GM21360 (cell line): ENCODE measurements at regions not wholly inside any gene's neighbourhood (a gene's known extent, or its start where the extent isn't known, plus 50 kb on each side); places are given as distances from the start of the nearest gene placed in this dataset.

Experiments
- ATAC-seq: cut with Tn5 transposase; IDR thresholded peaks from one replicate; pipeline ENCODE4 v1.9.1; 2021; ENCODE audit warnings: mild to moderate bottlenecking, moderate library complexity; ENCODE audit not compliant: unreplicated experiment

- no peak for ATAC-seq
These were observed 148.9 kb downstream of the SOX11 start for GRCh38 chr2:5841126-5841525.

DNA sequence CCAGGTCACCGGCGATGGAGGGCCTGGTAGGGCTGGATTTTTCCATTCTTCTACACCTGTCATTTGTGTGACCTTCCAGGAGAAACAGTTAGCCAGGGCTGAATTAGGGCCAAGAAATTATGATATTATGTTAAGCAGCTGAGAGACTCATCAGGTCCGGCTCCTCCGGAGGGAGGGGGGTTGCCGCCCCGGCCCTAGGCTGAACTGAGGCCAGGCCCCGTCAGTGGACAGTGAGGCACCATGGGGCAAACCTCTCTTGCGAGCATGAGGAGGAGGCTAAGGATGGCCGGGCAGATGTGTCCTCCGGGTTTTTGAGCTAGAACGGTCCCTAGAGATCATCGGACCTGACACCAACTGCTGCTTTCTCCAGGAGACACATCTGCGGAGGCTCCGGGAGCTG lies 150.1 kb downstream of the SOX11 start:
- no peak for ATAC-seq

DNA sequence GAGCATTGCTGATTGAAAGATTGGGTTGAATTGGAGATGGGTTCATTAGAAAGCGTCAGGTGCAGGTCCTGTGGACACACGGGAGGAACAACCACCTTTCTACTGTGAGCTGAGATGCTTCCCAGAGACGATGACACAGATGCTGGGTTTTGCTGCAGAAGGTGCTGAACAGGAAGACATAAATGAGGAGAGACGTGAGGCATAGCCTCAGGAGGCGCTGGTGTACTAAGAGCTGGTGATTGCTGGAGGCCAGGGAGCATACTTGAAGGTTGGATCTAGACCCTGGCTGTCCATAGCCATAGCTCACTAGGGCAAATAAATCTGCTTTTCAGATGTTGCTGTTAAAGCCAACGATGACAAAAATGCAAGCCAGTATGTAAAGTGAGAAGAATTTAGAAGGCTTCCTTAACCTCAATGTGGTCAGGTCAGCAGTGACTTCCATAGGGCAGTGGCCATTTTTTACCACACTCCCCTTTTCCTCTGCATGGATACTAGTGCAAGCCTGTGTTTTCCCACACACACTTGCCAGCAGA lies 153.7 kb downstream of the SOX11 start:
- ATAC-seq, result no peak

DNA sequence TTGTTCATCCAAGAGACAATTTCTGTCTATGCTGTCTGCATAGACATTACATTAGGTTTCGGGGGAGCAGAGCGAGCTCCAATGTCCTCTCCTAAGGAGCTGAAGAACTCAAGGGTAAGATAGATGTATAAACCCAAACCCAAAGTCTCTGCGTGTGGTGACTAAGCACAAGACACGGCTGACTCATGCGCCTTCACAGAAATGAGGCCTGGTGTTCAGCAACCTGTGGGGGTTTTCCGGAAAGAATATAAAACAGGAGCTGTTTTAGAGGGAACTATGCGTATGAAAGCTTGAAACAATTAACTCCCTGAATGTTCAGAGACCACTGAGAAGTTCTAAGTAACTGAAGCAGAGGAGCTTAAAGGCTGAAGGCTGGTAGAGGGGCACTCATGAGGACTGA lies 154.7 kb downstream of the SOX11 start:
- ATAC-seq, result no peak

GRCh38 chr2:5849562-5849961 lies 157.4 kb downstream of the SOX11 start:
- ATAC-seq, result no peak

DNA sequence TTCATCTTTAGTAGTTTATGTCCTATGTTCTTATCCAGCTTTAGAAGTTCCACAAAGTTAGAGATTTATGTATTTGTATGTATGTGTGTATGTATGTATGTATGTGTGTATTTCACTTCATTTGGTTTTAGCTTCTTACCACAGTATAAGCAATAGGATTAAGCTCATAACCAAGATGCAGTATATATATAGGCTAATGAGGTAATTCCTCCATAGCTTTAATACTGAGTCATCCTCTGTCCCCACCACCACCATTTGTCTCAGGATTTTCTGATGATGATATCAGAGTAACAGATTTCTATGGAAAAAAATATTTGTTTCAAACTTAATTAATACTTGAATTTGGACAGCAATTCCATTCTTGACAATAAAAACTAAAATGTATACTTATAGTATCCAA lies 159.2 kb downstream of the SOX11 start:
- no peak for ATAC-seq

DNA sequence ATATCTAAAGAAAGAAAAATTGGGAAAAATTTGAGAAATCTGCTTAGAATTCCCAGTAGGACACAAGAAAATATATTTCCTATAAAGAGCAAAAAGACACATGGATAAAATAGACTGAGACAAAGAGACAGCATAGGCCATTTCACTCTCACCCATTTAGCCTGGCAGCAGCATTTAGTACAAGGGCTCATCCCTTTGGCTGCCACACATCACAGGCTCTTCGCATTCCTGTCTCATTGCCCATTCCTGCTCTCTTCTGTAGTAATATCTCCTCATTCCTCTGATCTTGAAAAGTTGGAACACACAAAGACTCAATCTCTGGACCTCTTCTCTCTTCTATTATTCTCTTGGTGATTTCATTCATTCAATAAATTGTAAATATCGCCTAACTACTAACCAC lies 162.6 kb downstream of the SOX11 start:
- ATAC-seq, result no peak

DNA sequence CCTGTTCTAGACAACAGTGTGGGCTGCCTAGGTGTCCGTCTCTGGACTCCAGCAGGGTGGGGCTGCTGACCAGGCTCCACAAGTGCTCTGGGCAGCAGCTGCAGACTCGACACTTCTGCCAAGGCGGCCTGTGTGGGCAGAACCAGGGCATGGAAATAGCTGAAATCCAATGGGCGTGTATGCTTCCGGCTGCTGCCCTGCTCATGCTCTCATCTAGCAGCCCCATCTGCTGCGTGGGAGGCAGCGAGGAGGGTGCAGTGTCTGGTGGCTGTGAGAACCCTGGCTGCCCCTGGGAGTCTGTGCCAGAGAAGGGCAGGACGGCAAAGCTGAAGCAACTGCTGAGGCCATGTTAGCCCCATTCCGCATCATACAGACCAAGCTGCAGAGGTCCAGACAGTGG lies 174.9 kb downstream of the SOX11 start:
- ATAC-seq, result no peak

DNA sequence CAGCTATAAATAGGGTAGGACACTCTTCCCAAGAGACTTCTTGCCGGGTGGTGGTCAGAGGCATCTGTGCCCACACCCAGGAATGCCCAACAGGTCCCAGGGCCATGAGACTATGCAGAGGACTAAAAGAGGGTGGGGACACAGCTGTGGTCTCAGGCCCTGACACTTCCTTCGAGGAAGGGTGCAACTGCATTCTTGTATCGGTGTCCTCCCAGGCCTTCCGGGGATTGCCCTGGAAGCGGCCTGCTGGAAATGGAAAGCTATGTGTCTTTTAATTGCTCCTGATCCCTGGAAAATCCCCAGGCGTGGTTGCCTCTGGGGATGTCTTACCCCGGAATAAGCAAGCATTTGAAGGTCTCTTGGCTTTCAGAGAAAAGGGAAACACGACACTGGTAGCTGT lies 176.7 kb downstream of the SOX11 start:
- no peak for ATAC-seq

DNA sequence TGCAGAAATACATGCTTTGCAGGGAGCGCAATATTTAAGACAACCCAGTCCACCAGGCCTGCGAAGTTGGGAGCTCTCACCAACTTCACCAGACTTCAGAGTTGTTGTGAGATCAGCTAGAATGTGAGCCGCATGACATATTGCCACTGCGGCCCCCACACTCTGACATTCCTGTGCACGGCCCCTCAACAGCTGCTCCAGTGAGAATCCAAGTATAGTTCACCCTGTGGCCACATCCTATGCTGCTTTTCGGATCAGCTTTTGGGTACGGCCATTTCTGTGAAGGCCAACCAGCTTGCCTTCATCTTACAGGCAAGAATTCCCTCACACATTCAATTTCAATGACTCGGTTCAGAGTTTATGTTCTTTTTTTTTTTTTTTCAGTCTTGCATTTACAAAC lies 177.8 kb downstream of the SOX11 start:
- no peak for ATAC-seq

DNA sequence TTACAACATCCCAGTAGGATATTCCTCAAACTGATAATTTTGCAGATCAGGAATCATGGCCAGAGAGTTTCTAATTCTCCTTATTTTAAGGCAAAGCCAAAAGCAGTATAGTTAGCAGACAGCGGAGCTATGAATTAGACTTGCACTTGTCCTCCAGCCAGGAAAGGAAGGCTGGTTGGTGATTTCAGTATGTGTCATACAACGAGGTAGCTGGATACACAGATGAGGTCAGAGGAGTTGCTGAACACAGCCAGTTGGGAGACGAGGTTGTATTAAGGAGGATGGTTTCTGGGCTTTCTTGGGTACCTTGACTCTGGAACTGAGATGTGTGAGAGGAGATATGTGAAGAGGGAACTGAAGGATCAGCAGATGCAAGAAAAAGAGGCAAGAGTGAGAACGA lies 185.2 kb downstream of the SOX11 start:
- ATAC-seq, result no peak

- no peak for ATAC-seq
These were observed 193.4 kb downstream of the SOX11 start for GRCh38 chr2:5885451-5886173.

- no peak for ATAC-seq
These were observed 194.3 kb downstream of the SOX11 start for GRCh38 chr2:5886462-5886861.

GRCh38 chr2:5888126-5888525 lies 195.9 kb downstream of the SOX11 start:
- ATAC-seq, result no peak

DNA sequence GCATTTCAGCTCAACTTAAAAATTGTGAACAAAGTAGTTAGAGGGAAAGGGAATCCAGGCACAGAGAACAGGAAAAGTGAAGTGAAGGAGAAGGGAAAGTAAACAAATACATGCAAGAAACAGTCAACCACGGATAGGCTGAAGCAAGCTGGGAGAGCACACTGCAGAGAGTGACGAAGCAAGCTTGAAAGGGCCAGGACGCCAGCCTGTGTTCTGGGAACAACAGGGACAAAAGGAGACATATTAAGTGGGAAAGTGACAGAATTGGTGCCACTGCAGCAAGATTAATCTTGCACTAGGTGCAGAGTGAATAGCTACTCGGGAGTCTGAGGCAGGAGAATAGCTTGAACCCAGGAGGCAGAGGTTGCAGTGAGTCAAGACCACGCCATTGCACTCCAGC lies 197.3 kb downstream of the SOX11 start:
- ATAC-seq, result no peak

DNA sequence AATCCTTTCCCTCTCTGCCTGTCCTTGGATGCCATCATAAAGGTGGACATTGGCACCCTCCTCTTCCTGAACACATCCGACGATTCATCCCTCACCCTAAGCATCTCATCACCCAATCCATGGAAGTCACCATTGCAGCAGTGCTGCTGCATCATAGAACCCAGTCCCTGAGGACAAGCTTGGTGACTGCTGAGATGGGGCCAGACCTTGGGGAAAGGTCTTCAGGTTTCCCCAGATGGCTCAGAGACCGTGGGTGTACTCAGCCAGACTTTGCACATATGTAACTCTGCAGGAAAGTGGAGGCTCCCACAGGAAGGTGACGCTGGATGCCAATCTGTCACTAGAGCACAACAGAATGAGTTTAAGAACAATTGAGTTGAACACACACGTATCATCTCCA lies 202.2 kb downstream of the SOX11 start:
- ATAC-seq, result no peak

DNA sequence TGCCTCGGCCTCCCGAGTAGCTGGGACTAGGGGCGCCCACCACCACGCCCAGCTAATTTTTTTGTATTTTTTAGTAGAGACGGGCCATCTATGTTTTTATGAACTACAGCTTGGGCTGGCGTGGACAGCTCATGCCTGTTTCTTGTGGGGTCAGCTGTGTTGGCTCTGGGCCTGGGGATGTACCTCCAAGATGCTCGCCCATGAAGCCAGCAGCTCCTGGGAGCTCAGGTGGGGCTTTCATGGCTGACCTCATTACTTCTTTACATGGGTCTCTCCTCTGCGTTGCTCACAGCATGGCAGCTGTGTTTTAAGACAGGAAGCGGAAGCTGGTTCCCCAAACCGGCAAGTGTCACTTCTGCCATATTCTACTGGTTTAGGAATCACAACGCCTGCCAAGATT lies 203.1 kb downstream of the SOX11 start:
- ATAC-seq, result no peak

DNA sequence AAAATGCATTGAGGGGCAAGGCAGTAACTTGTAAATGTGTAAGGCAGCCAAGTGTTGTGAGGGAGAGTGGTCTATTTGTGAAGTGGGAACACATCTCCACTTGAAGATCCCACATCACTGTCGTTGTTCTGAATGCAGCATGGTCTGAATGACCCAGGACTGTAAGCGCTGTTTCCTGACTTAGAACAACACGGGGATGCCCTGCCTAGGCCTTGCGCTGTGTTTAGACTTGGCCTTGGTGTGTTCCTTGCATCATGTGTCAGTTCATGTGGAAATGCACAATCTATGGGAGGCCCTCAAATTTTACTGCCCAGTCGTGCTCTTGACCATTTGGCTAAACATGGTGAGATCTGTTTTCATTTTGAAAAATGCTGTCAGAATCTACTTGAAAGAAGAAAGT lies 205.1 kb downstream of the SOX11 start:
- no peak for ATAC-seq

GRCh38 chr2:5898667-5899066 lies 206.5 kb downstream of the SOX11 start:
- no peak for ATAC-seq

GRCh38 chr2:5905661-5906060 lies 213.5 kb downstream of the SOX11 start:
- no peak for ATAC-seq

DNA sequence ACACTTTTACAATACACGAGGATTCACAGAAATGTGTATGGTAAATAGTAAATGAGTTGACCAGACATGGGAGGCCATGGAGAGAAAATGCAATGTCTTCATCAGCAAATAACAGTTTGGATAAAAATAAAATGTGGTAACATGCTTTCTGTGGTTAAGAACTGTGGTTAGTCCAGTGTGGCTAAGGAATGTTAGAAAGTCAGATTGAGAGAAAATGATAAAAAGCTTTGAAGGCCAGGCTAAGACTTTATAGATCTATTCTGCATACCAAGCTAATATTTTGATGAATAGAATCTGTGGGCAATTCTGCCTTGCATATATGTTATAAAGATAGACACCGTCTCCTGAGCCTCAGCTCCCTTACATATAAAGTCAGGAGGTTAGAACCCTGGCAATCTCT lies 215.9 kb downstream of the SOX11 start:
- ATAC-seq, result no peak

GRCh38 chr2:5911718-5912117 lies 219.5 kb downstream of the SOX11 start:
- ATAC-seq, result no peak

DNA sequence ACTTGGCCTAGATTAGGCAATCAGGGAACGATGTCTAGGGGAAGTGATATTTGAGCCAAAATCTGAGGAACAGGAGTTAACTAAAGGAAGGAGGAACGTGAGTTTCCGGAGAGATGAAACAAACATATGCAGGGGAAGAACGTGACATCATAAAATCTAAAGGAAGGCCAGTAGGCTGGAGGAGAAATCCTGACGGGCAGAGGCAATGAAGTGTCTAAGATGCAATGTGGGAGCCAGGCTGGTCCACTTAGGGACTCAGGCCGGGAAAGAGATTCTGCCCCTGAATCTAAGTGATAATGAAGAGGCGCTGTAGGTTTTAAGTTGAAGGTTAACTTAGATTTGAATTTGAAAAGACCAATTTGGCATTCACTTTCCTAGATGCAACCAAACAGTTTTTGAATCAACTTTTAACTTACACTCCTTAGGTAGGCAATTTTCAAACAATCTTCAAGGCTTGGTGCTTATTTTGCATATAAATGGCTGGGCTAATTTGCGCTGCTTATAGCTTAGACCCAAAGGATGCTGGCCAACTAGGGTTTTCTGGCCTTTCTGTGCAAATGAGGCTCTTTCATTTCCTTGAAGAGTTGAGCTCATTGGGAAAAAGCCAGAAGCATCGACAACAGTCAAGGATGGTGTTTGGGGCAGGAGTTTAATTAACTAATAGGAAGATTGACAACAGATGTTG lies 221.7 kb downstream of the SOX11 start:
- ATAC-seq, result no peak
